Omental fat pad (tissue), 3 donors: ENCODE measurements at regions not wholly inside any gene's neighbourhood (a gene's known extent, or its start where the extent isn't known, plus 50 kb on each side); places are given as distances from the start of the nearest gene placed in this dataset.

Experiments
- ATAC-seq: fragments of 150-250 bp; one replicate; pipeline ENCODE4 v1.9.1; 2016; ENCODE audit warnings: mild to moderate bottlenecking, moderate library complexity; ENCODE audit not compliant: low FRiP score
- DNase-seq: peaks from one replicate; pipeline ENCODE4 v3.0.0-alpha.2; 2019; ENCODE audit warnings: low spot score
- TF ChIP-seq, protein P1 (sequence below), 3 donors: fragments of 450-650 bp; IDR thresholded peaks; one replicate each; pipeline ENCODE4 v1.5.1; 2016 to 2017; ENCODE audit warnings: antibody characterized with exemption in 3 of 3, mild to moderate bottlenecking in 3 of 3, moderate library complexity in 2 of 3

DNA sequence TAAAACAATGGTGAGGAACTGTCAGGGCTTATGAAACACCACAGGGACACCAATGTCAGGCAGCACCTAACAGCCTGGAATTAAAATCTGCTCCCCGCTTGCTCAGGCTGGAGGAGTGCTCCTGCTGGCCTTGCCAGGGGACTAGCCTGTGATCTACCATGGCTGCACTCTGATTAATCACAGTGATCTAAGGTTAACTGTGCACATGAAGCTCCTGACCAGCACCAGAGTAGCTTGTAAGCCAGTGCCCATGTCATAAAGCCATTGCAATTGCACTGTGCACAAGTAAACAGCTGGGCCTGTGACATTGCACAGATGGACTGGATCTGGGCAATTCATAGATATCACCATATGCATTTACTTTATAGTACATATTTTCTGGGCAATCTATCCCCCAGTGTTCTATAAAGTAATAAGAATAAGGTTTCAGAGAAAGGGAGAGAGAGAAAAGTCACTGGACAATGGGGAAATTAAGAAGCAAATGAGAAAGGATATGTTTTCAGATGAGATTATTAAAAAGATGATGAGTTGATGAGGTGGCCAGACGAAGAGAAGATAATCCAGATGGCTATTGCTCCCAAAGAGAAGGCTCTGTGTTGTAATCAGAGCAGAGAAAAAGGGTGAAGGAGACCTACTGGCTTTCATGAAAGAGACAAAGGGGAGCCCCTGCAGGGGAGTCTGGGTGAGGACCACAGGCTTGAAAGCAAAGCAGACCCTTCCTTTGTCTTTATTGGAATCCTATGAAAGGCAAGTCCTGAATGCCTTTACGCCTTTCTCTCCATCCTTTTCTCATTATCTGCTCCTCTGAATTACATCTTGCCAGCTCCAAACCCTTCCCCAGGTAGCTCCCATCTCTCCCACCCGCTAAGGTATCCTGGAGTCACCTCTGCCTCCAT, 145.8 kb downstream of the SLC38A6 start:
- ATAC-seq (no peak), DNase-seq (no peak)
- TF ChIP-seq, protein P1, sequence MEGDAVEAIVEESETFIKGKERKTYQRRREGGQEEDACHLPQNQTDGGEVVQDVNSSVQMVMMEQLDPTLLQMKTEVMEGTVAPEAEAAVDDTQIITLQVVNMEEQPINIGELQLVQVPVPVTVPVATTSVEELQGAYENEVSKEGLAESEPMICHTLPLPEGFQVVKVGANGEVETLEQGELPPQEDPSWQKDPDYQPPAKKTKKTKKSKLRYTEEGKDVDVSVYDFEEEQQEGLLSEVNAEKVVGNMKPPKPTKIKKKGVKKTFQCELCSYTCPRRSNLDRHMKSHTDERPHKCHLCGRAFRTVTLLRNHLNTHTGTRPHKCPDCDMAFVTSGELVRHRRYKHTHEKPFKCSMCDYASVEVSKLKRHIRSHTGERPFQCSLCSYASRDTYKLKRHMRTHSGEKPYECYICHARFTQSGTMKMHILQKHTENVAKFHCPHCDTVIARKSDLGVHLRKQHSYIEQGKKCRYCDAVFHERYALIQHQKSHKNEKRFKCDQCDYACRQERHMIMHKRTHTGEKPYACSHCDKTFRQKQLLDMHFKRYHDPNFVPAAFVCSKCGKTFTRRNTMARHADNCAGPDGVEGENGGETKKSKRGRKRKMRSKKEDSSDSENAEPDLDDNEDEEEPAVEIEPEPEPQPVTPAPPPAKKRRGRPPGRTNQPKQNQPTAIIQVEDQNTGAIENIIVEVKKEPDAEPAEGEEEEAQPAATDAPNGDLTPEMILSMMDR (IDR thresholded peaks at IDR 0.05), result no peak

DNA sequence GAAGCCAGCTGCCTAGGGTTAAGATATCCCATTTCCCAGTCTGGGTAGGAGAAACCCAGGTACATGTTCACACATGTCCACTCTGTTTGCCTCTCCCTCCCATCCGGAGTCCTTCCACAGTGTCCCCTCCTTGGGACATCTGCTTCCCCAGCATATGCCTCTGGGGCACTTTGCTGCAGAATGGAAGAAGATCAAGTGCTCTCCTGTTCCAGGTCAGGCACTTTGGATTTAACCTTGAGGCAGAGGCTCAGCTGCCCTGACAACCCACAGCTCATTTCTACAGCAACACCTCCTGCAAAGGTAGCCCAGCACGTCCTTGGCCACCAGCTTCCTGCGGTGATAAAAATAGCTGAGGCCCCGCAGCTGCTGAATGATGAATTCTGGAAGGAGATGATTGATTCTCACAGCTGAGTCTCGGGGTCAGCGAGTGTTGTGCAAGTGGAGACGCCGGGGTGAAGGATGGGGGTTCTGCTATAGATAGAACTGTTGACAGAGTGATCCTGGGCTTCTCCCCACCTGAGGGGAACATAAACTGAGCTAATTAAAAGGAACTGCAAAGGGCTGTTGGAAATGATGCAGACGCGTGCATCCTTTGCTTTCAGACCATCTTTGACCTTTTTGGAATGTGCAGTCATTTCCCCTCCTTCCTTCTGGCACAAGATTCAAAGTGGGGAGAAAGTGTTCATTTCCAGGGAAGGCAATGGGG, 145.0 kb downstream of the SLC38A6 start:
- TF ChIP-seq, protein P1 (IDR thresholded peaks at IDR 0.05), result no peak
- ATAC-seq, result no peak

DNA sequence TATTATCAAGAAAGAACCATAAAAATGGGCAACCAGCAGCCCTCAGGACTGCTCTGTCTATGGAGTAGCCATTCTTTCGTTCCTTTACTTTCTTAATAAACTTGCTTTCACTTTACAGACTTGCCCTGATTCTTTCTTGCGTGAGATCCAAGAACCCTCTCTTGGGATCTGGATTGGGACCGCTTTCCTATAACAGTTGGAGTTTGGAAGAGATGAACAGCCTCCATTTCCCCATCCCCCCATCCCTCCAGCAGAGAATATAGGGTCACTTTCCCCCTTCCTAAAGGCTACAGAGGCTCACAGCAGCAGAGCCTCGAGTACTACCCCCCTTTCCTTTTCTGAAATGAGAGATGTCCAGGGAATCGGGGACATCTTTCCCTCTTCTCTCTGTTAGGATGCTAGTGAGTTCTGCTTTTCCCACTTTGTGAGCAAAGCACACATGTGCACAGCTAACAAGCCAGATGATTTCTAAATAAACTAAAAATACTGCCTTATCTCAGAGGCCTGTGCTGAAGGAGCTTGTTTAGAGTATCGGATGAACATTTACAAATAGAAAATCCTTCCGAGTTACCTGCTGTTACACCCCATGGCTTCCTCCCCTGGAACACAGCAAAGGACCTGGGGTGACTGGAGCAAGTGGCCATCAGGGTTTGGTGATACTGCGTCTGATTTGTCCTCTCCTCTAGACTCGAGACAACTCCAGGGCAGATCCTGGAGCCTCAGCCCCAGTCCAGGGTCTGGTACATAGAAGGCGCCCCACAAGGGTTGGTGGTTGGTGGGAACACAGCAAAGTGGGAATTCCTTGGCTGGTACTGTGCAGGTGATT, 144.2 kb downstream of the SLC38A6 start:
- DNase-seq, result no peak
- TF ChIP-seq, protein P1 (IDR thresholded peaks at IDR 0.05), result no peak
- no peak for ATAC-seq

More for the DNA sequence above, 145.0 kb downstream of the SLC38A6 start:
- DNase-seq, result no peak

DNA sequence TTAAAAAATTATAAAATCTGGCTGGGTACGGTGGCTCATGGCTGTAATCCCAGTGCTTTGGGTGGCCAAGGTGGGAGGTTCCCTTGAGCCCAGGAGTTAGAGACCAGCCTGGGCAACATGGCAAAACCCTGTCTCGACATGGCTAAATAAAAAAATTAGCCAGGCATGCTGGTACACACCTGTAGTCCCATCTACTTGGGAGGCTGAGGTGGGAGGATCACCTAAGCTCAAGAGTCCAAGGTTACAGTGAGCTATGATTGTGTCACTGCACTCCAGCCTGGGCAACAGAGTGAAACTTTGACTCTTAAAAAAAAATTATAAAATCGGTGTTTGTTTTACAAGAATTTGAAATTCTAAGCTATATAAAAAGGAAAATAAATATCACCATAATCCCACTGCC, 141.8 kb downstream of the SLC38A6 start:
- TF ChIP-seq, protein P1 (IDR thresholded peaks at IDR 0.05), result no peak
- ATAC-seq (no peak), DNase-seq (no peak)

DNA sequence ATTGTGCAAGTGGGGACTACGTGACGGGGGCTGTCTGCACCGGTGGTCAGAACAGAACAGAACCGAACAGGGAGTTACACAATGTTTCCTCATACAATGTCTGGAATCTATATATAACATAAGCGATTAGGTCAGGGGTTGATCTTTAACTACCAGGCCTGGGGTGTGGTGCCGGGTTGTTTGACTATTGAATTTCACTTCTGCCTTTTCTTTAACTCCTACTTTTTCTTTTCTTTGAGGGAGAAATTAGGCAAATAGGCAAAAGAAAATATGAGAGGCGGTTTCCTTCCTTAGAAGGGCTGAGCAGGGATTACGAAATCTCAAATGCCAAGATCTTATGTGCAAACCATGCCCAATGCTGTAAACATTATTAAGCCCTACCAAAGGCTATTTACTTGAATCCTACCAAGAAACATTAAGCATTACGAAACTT, 140.3 kb downstream of the SLC38A6 start:
- no peak for ATAC-seq
- TF ChIP-seq, protein P1 (IDR thresholded peaks at IDR 0.05), result no peak
- DNase-seq, result no peak

DNA sequence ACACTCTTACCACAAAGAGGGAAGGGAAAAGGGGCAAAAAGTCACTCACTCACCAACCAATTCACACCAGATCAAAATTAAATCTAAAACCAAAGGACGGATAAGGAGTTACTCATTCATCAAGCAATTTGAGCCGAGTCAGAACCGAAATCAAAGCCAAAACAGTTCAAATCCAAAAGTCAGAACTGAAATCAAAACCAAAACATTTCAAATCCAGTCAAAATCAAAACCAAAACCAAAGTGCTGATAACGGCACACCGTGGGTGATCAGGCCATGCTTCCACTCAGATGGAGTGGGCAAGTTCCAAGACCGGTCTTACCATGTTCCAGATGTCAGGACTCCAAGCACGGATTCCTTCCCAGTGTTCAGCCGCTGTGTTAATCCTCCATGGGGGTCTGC, 139.5 kb downstream of the SLC38A6 start:
- DNase-seq (no peak), ATAC-seq (no peak)
- TF ChIP-seq, protein P1 (IDR thresholded peaks at IDR 0.05), result no peak
